PC-9 (cell line): ENCODE measurements at regions not wholly inside any gene's neighbourhood (a gene's known extent, or its start where the extent isn't known, plus 50 kb on each side); places are given as distances from the start of the nearest gene placed in this dataset.
A peak's percentile ranks its signal among the peaks of the same experiment; 100 is the strongest.
"Not testable (repeated sequence)": the region's sequence is repeated elsewhere in the genome, so short reads cannot be mapped to it uniquely, and the experiment has no call there.

Experiments used
- BruUV-seq: library from RNA; stranded (reverse); fragments of 400-500 nt; replicated peaks from 2 replicates; lab custom pipeline; 2021; lab: Mats Ljungman, UMichigan
- CTCF ChIA-PET: fragments of 300-600 bp; sonication (Branson Sonifier 250); formaldehyde crosslinking; loops from one replicate; lab custom pipeline; 2022; ENCODE audit warnings: antibody characterized with exemption; lab: Charles Lee
- POLR2A ChIA-PET: fragments of 300-600 bp; sonication (Branson Sonifier 250); formaldehyde crosslinking; loops from one replicate; lab custom pipeline; 2022; ENCODE audit warnings: antibody characterized with exemption; ENCODE audit not compliant: unreplicated experiment; lab: Charles Lee
- DNase-seq, 2 experiments: peaks; one replicate each; pipeline versions ENCODE4 v3.0.0 to v3.0.0-alpha.2; 2015 to 2022; ENCODE audit warnings: mixed read lengths in 1 of 2
- H2AFZ ChIP-seq: fragments of 200-600 bp; sonication (generic); 2 replicates; pipeline ENCODE4 v1.8.1; 2017; ENCODE audit warnings: antibody characterized with exemption
- H3F3A ChIP-seq: fragments of 200-600 bp; sonication (generic); 2 replicates; pipeline ENCODE4 v1.8.1; 2017; ENCODE audit warnings: antibody characterized with exemption, mild to moderate bottlenecking, low read depth; ENCODE audit not compliant: insufficient read depth
- H3K27ac ChIP-seq: fragments of 200-600 bp; sonication (generic); 2 replicates; pipeline ENCODE4 v1.6.1; 2016; ENCODE audit warnings: mixed run types
- H3K27me3 ChIP-seq: fragments of 200-600 bp; sonication (generic); 2 replicates; pipeline ENCODE4 v1.6.1; 2016; ENCODE audit warnings: low read depth, mixed run types; ENCODE audit not compliant: insufficient read depth
- H3K36me3 ChIP-seq: fragments of 200-600 bp; sonication (generic); 2 replicates; pipeline ENCODE4 v1.6.1; 2016; ENCODE audit warnings: low read depth, mixed run types
- H3K4me1 ChIP-seq: fragments of 200-600 bp; sonication (generic); replicated peaks from 2 replicates; pipeline ENCODE4 v1.6.1; 2016; ENCODE audit warnings: mixed run types; ENCODE audit not compliant: insufficient read depth
- H3K4me2 ChIP-seq: fragments of 200-600 bp; sonication (generic); 2 replicates; pipeline ENCODE4 v1.6.1; 2017; ENCODE audit warnings: mixed run types
- H3K4me3 ChIP-seq: fragments of 200-600 bp; sonication (generic); 2 replicates; pipeline ENCODE4 v1.6.1; 2016; ENCODE audit warnings: mixed run types
- H3K79me2 ChIP-seq: fragments of 200-600 bp; sonication (generic); 2 replicates; pipeline ENCODE4 v1.6.1; 2017; ENCODE audit warnings: low read depth, mixed run types
- H3K9me2 ChIP-seq: fragments of 200-600 bp; sonication (generic); 2 replicates; pipeline ENCODE4 v1.8.1; 2017; ENCODE audit warnings: mild to moderate bottlenecking; ENCODE audit not compliant: insufficient read depth
- H3K9me3 ChIP-seq: fragments of 200-600 bp; sonication (generic); 2 replicates; pipeline ENCODE4 v1.8.1; 2016; ENCODE audit warnings: low read depth; ENCODE audit not compliant: insufficient read depth
- H4K20me1 ChIP-seq: fragments of 200-600 bp; sonication (generic); 2 replicates; pipeline ENCODE4 v1.8.1; 2017; ENCODE audit not compliant: insufficient read depth
- EZH2 ChIP-seq: fragments of 200-600 bp; sonication (generic); IDR thresholded peaks from 2 replicates; pipeline ENCODE4 v1.8.0; 2017; ENCODE audit warnings: antibody characterized with exemption, low read depth
- intact Hi-C: fragments of 100-400 bp; cut with micrococcal nuclease; formaldehyde crosslinking; loops from one replicate; pipeline ENCODE4 v1.10.0; 2022; ENCODE audit not compliant: unreplicated experiment
- TF ChIP-seq, protein P1 (sequence below): fragments of 200-600 bp; sonication (generic); conservative IDR thresholded peaks from 2 replicates; pipeline ENCODE4 v1.6.1; 2017; ENCODE audit warnings: mixed run types, antibody characterized with exemption, mild to moderate bottlenecking, moderate library complexity

DNA sequence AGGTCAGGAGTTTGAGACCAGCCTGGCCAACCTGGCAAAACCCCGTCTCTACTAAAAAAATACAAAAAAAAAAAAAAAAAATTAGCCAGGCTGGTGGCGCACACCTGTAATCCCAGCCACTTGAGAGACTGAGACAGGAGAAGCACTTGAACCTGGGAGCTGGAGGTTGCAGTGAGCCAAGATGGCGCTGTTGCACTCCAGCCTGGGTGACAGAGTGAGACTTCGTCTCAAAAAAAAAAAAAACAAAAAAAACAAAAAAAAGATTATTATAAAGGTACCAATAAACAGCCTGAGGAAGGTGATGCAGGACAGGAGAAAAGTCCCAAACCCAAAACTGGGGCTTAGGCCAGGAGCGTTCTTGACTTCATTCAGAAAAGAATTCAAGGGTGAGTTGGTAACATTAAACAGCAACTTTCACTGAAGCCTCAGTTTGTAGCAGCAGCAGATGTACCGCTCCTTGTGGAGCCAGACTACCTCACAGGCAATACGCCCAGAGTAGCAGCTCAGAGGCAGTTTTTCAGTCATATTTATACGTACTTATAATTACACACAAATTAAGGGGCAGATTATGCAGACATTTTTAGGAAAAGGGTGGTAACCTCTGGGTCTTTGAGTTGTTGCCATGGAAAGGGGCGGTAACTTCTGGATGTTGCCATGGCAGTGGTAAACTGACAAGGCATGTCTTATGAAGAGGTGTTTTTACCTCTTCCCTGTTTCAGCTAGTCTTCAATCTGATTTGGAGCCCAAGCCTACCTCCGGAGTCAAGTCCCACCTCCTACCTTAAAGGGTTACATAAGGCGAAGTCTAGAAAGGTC, 1596.6 kb upstream of the CELF4 start:
- no peak overlapping the region for H3K27ac ChIP-seq
- no peaks in the 10 kb centered on the region for H3K9me2 ChIP-seq
- no peak for TF ChIP-seq EZH2
- TF ChIP-seq, protein P1, sequence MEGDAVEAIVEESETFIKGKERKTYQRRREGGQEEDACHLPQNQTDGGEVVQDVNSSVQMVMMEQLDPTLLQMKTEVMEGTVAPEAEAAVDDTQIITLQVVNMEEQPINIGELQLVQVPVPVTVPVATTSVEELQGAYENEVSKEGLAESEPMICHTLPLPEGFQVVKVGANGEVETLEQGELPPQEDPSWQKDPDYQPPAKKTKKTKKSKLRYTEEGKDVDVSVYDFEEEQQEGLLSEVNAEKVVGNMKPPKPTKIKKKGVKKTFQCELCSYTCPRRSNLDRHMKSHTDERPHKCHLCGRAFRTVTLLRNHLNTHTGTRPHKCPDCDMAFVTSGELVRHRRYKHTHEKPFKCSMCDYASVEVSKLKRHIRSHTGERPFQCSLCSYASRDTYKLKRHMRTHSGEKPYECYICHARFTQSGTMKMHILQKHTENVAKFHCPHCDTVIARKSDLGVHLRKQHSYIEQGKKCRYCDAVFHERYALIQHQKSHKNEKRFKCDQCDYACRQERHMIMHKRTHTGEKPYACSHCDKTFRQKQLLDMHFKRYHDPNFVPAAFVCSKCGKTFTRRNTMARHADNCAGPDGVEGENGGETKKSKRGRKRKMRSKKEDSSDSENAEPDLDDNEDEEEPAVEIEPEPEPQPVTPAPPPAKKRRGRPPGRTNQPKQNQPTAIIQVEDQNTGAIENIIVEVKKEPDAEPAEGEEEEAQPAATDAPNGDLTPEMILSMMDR, result no peak
- H3K36me3 ChIP-seq, result no peaks in the 10 kb centered on the region
- BruUV-seq, result no TSS peak
- no peaks in the 10 kb centered on the region for H3K27me3 ChIP-seq
- no peaks in the 10 kb centered on the region for H3K4me1 ChIP-seq
- no peak overlapping the region for H3K4me3 ChIP-seq
- no peaks in the 10 kb centered on the region for H3K79me2 ChIP-seq
- intact Hi-C loops, result no loop called here
- H3K4me2 ChIP-seq, result no peak overlapping the region
- ChIA-PET POLR2A (no interaction called here), CTCF (no interaction called here)
- DNase-seq, result peak in 1 of 2 experiments; percentile 1
- H3K9me3 ChIP-seq, result no peaks in the 10 kb centered on the region
- H3F3A ChIP-seq, result no peaks in the 10 kb centered on the region
- no peaks in the 10 kb centered on the region for H4K20me1 ChIP-seq
- H2AFZ ChIP-seq, result no peak overlapping the region

GRCh38 chr18:39149211-39149806, 1583.7 kb upstream of the CELF4 start:
- CTCF ChIA-PET, result no interaction called here

GRCh38 chr18:39134255-39134654, 1568.7 kb upstream of the CELF4 start:
- no peaks in the 10 kb centered on the region for H3K36me3 ChIP-seq
- H3K27ac ChIP-seq, result no peak overlapping the region
- no peak overlapping the region for H2AFZ ChIP-seq
- no peak for TF ChIP-seq EZH2
- TF ChIP-seq, protein P1, result no peak
- H3K79me2 ChIP-seq, result no peaks in the 10 kb centered on the region
- H3F3A ChIP-seq, result no peaks in the 10 kb centered on the region
- no peaks in the 10 kb centered on the region for H4K20me1 ChIP-seq
- intact Hi-C loops, result no loop called here
- ChIA-PET CTCF (no interaction called here), POLR2A (no interaction called here)
- no peaks in the 10 kb centered on the region for H3K4me1 ChIP-seq
- no peaks in the 10 kb centered on the region for H3K9me3 ChIP-seq
- DNase-seq, result no peak
- no peak overlapping the region for H3K4me3 ChIP-seq
- H3K27me3 ChIP-seq, result no peaks in the 10 kb centered on the region
- no peak overlapping the region for H3K4me2 ChIP-seq
- no TSS peak for BruUV-seq
- H3K9me2 ChIP-seq, result no peaks in the 10 kb centered on the region

More at GRCh38 chr18:39149211-39149806, 1583.7 kb upstream of the CELF4 start:
- Histone ChIP-seq H3K4me2 (no peak overlapping the region), H3K27ac (no peak overlapping the region), H3K4me1 (no peaks in the 10 kb centered on the region), H3K79me2 (no peaks in the 10 kb centered on the region), H3K36me3 (no peaks in the 10 kb centered on the region), H4K20me1 (no peaks in the 10 kb centered on the region), H3F3A (no peaks in the 10 kb centered on the region), H3K9me2 (no peaks in the 10 kb centered on the region), H2AFZ (no peak overlapping the region), H3K9me3 (no peaks in the 10 kb centered on the region), H3K4me3 (no peak overlapping the region), H3K27me3 (no peaks in the 10 kb centered on the region)
- POLR2A ChIA-PET, result no interaction called here
- intact Hi-C loops, result no loop called here
- TF ChIP-seq, protein P1, result no peak
- no peak for TF ChIP-seq EZH2
- BruUV-seq, result no TSS peak
- no peak for DNase-seq

GRCh38 chr18:39127538-39127937, 1561.9 kb upstream of the CELF4 start:
- H3F3A ChIP-seq, intact Hi-C loops, POLR2A ChIA-PET, H2AFZ ChIP-seq, H3K4me3 ChIP-seq, H3K36me3 ChIP-seq, H3K9me3 ChIP-seq, BruUV-seq, H3K27me3 ChIP-seq, H3K9me2 ChIP-seq, H3K4me1 ChIP-seq, H3K4me2 ChIP-seq, H3K79me2 ChIP-seq, CTCF ChIA-PET, H4K20me1 ChIP-seq, DNase-seq, H3K27ac ChIP-seq: not testable (repeated sequence)
